ENCODE measurements at regions not wholly inside any gene's neighbourhood (a gene's known extent, or its start where the extent isn't known, plus 50 kb on each side); places are given as distances from the start of the nearest gene placed in this dataset.

DNA sequence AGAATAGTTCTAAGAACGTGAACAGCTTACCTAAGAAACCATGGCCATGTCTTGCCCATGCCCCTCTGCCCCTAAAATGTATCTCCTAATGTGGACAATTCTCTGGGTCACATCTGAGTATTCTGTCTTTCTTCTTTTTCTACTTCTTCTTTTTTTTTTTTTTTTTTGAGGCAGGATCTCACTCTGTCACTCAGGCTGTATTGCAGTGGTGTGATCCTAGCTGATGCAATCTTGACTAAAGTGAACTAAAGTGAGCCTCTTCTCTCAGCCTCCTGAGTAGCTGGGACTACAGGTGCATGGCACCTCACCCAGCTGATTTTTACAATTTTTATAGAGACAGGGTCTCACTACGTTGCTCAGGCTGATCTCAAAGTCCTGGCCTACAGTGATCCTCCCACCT is 204.8 kb upstream of the ZPLD1 start:
- ATAC-seq (ENCODE audit: insufficient read depth, low FRiP score) (no peak), DNase-seq (no peak)
- Histone ChIP-seq H3K9ac (ENCODE audit: insufficient read depth in 1 of 2, low read length in 2 of 2) (no peak overlapping the region), H3K4me1 (ENCODE audit: control insufficient read depth in 5 of 5, insufficient read depth in 5 of 5, low read length in 5 of 5) (no peaks in the 10 kb centered on the region), H3K27ac (ENCODE audit: low read depth in 1 of 2, low read length in 1 of 2) (no peak overlapping the region), H3K9me3 (ENCODE audit: control insufficient read depth in 4 of 4, insufficient read depth in 3 of 4, low read length in 3 of 4) (no peaks in the 10 kb centered on the region), H3K36me3 (ENCODE audit: control insufficient read depth in 4 of 4, insufficient read depth in 4 of 4, low read length in 4 of 4) (no peaks in the 10 kb centered on the region), H3K27me3 (ENCODE audit: control insufficient read depth in 3 of 3, insufficient read depth in 3 of 3, low read length in 2 of 3) (no peaks in the 10 kb centered on the region), H3K4me3 (no peak overlapping the region)
- WGBS, 2 donors = 88 to 94% methylated on average over 2 of the region's 2 CpGs
- TF ChIP-seq, protein P1, sequence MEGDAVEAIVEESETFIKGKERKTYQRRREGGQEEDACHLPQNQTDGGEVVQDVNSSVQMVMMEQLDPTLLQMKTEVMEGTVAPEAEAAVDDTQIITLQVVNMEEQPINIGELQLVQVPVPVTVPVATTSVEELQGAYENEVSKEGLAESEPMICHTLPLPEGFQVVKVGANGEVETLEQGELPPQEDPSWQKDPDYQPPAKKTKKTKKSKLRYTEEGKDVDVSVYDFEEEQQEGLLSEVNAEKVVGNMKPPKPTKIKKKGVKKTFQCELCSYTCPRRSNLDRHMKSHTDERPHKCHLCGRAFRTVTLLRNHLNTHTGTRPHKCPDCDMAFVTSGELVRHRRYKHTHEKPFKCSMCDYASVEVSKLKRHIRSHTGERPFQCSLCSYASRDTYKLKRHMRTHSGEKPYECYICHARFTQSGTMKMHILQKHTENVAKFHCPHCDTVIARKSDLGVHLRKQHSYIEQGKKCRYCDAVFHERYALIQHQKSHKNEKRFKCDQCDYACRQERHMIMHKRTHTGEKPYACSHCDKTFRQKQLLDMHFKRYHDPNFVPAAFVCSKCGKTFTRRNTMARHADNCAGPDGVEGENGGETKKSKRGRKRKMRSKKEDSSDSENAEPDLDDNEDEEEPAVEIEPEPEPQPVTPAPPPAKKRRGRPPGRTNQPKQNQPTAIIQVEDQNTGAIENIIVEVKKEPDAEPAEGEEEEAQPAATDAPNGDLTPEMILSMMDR (IDR thresholded peaks at IDR 0.05; ENCODE audit: control extremely low read depth, extremely low read depth) = no peak

DNA sequence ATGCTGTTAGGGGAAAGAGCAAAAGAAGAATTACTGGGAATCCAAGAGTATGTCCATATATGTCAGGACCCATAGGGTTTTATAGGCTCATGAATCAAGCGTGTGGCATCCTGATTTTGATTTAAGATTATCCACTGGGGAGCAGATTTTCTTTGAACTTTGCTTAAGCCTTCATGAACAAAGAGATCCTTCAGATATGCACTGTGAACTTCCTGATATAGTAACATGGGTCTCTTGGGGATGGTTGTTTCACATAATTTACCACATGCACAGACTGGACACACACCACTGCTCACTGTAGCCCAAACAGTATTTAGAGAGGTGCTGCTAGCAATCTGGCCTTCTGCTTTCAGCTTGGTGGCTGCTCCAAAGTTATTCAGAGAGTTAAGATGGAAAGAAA is 200.9 kb upstream of the ZPLD1 start:
- no peak overlapping the region for H3K27ac ChIP-seq (ENCODE audit: low read depth in 1 of 2, low read length in 1 of 2)
- no peak overlapping the region for H3K9ac ChIP-seq (ENCODE audit: insufficient read depth in 1 of 2, low read length in 2 of 2)
- no peak for ATAC-seq (ENCODE audit: insufficient read depth, low FRiP score)
- no peaks in the 10 kb centered on the region for H3K4me1 ChIP-seq (ENCODE audit: control insufficient read depth in 5 of 5, insufficient read depth in 5 of 5, low read length in 5 of 5)
- H3K9me3 ChIP-seq (ENCODE audit: control insufficient read depth in 4 of 4, insufficient read depth in 3 of 4, low read length in 3 of 4) = no peaks in the 10 kb centered on the region
- no peak for DNase-seq
- H3K4me3 ChIP-seq = no peak overlapping the region
- no peaks in the 10 kb centered on the region for H3K27me3 ChIP-seq (ENCODE audit: control insufficient read depth in 3 of 3, insufficient read depth in 3 of 3, low read length in 2 of 3)
- H3K36me3 ChIP-seq (ENCODE audit: control insufficient read depth in 4 of 4, insufficient read depth in 4 of 4, low read length in 4 of 4) = no peaks in the 10 kb centered on the region
- 76 to 80% methylated on average over 1 of the region's 1 CpG for WGBS, 2 donors
- TF ChIP-seq, protein P1 (IDR thresholded peaks at IDR 0.05; ENCODE audit: control extremely low read depth, extremely low read depth) = no peak

DNA sequence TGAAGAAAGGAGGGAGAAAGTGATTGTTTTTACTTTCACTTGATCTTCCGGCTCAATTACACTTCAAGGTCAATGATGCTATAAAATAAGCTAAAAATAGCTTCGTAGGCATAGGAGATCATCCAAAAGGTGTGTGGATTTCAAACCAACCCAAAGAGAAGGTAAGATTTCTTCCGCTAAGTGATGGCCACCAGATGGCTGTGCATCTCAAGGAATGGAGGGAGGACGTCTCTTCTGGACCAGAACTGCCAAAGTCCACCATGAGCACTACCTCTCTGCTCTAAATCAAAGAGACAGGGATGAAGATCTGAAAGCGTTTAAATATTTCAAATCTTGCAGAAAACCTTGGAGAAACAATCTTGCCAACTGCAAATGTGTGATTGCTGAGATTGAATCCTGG is 199.1 kb upstream of the ZPLD1 start:
- H3K9me3 ChIP-seq (ENCODE audit: control insufficient read depth in 4 of 4, insufficient read depth in 3 of 4, low read length in 3 of 4) = no peaks in the 10 kb centered on the region
- no peaks in the 10 kb centered on the region for H3K36me3 ChIP-seq (ENCODE audit: control insufficient read depth in 4 of 4, insufficient read depth in 4 of 4, low read length in 4 of 4)
- DNase-seq (peak; percentile 28 to 49 (median 38)), ATAC-seq (ENCODE audit: insufficient read depth, low FRiP score) (no peak)
- no peak overlapping the region for H3K4me3 ChIP-seq
- H3K27me3 ChIP-seq (ENCODE audit: control insufficient read depth in 3 of 3, insufficient read depth in 3 of 3, low read length in 2 of 3) = no peaks in the 10 kb centered on the region
- no peak overlapping the region for H3K9ac ChIP-seq (ENCODE audit: insufficient read depth in 1 of 2, low read length in 2 of 2)
- H3K4me1 ChIP-seq (ENCODE audit: control insufficient read depth in 5 of 5, insufficient read depth in 5 of 5, low read length in 5 of 5) = no peaks in the 10 kb centered on the region
- WGBS, 2 donors = 44 to 75% methylated on average over 5 of the region's 5 CpGs
- H3K27ac ChIP-seq (ENCODE audit: low read depth in 1 of 2, low read length in 1 of 2) = no peak overlapping the region
- TF ChIP-seq, protein P1 (IDR thresholded peaks at IDR 0.05; ENCODE audit: control extremely low read depth, extremely low read depth) = peak; percentile 49

DNA sequence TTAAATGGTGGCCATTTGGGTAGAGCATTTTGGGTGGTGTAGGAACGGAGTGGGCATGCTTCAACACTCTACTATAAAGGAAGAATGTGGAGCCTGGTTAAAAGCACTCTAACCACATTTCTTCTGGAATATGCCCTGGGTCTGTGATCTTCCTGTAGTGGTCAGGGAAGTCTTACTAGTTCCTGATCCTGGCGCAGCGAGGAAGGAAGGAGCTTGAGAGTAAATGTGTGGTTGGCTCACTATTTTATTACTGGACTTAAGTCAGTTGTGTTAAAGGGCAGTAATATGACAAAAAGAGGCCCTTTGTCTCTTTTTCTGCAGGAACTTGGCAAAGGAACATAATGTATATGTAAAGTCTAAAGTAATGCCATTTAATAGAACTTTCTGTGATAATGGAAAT is 197.6 kb upstream of the ZPLD1 start:
- TF ChIP-seq, protein P1 (IDR thresholded peaks at IDR 0.05; ENCODE audit: control extremely low read depth, extremely low read depth) = no peak
- no peak for DNase-seq
- Histone ChIP-seq H3K27me3 (ENCODE audit: control insufficient read depth in 3 of 3, insufficient read depth in 3 of 3, low read length in 2 of 3) (no peaks in the 10 kb centered on the region), H3K4me1 (ENCODE audit: control insufficient read depth in 5 of 5, insufficient read depth in 5 of 5, low read length in 5 of 5) (no peaks in the 10 kb centered on the region), H3K27ac (ENCODE audit: low read depth in 1 of 2, low read length in 1 of 2) (no peak overlapping the region), H3K4me3 (no peak overlapping the region), H3K9ac (ENCODE audit: insufficient read depth in 1 of 2, low read length in 2 of 2) (no peak overlapping the region), H3K9me3 (ENCODE audit: control insufficient read depth in 4 of 4, insufficient read depth in 3 of 4, low read length in 3 of 4) (no peaks in the 10 kb centered on the region), H3K36me3 (ENCODE audit: control insufficient read depth in 4 of 4, insufficient read depth in 4 of 4, low read length in 4 of 4) (no peaks in the 10 kb centered on the region)
- no peak for ATAC-seq (ENCODE audit: insufficient read depth, low FRiP score)
- WGBS, 2 donors = 63 to 84% methylated on average over 3 of the region's 3 CpGs

Data from lung (tissue), 11 donors.